Neural cell (in vitro differentiated cells): ENCODE measurements at regions not wholly inside any gene's neighbourhood (a gene's known extent, or its start where the extent isn't known, plus 50 kb on each side); places are given as distances from the start of the nearest gene placed in this dataset.

ENCODE experiments used
- H2AFZ ChIP-seq: fragments of 200-600, 300-800 bp; sonication (generic), shearing (Covaris generic); 2 replicates; pipeline ENCODE4 v1.6.0; 2014; ENCODE audit warnings: low read depth, mild to moderate bottlenecking, antibody characterized with exemption, low read length, moderate library complexity
- H3F3A ChIP-seq: fragments of 200-600 bp; shearing (Covaris generic); 2 replicates; pipeline ENCODE4 v1.6.1; 2016; ENCODE audit warnings: mild to moderate bottlenecking, moderate library complexity, mixed read lengths, antibody characterized with exemption, low read length; ENCODE audit not compliant: insufficient read depth, poor library complexity, severe bottlenecking
- H3K27ac ChIP-seq: fragments of 200-600, 300-800 bp; sonication (generic), shearing (Covaris generic); 2 replicates; pipeline ENCODE4 v1.5.1; 2014; ENCODE audit warnings: mild to moderate bottlenecking, low read length, moderate library complexity
- H3K27me3 ChIP-seq: fragments of 300-800, 200-600 bp; sonication (generic), shearing (Covaris generic); 2 replicates; pipeline ENCODE4 v1.6.0; 2014; ENCODE audit warnings: mild to moderate bottlenecking, low read depth, low read length, moderate library complexity; ENCODE audit not compliant: insufficient read depth
- H3K36me3 ChIP-seq: fragments of 300-800, 200-600 bp; sonication (generic), shearing (Covaris generic); 2 replicates; pipeline ENCODE4 v1.5.1; 2014; ENCODE audit warnings: mild to moderate bottlenecking, antibody characterized with exemption, low read length, moderate library complexity; ENCODE audit not compliant: insufficient read depth
- H3K4me2 ChIP-seq: fragments of 300-800, 200-600 bp; sonication (generic), shearing (Covaris generic); 2 replicates; pipeline ENCODE4 v1.6.0; 2014; ENCODE audit warnings: mild to moderate bottlenecking, low read length
- H3K4me3 ChIP-seq: fragments of 300-800, 200-600 bp; sonication (generic), shearing (Covaris generic); 2 replicates; pipeline ENCODE4 v1.5.1; 2014; ENCODE audit warnings: mild to moderate bottlenecking, low read length, moderate library complexity
- H3K79me2 ChIP-seq: fragments of 200-600 bp; shearing (Covaris generic); replicated peaks from 2 replicates; pipeline ENCODE4 v1.6.0; 2014; ENCODE audit warnings: mild to moderate bottlenecking, low read length, moderate library complexity; ENCODE audit not compliant: insufficient read depth
- H3K9ac ChIP-seq: fragments of 300-800, 200-600 bp; sonication (generic), shearing (Covaris generic); 2 replicates; pipeline ENCODE4 v1.6.1; 2016; ENCODE audit warnings: mild to moderate bottlenecking, low read length, mixed read lengths
- H3K9me2 ChIP-seq: fragments of 200-600 bp; shearing (Covaris generic); 2 replicates; pipeline ENCODE4 v1.6.1; 2016; ENCODE audit warnings: mild to moderate bottlenecking, low read length, mixed read lengths; ENCODE audit not compliant: insufficient read depth
- H3K9me3 ChIP-seq: fragments of 200-600, 300-800 bp; sonication (generic), shearing (Covaris generic); 2 replicates; pipeline ENCODE4 v1.6.1; 2016; ENCODE audit warnings: mild to moderate bottlenecking, mixed run types, low read length, moderate library complexity, mixed read lengths
- H4K20me1 ChIP-seq: fragments of 200-600 bp; shearing (Covaris generic); 2 replicates; pipeline ENCODE4 v1.6.1; 2016; ENCODE audit warnings: mild to moderate bottlenecking, mixed run types; ENCODE audit not compliant: insufficient read depth
- CTCF ChIP-seq: fragments of 450-650 bp; IDR thresholded peaks from 2 replicates; pipeline ENCODE4 v1.5.1; 2014; ENCODE audit warnings: antibody characterized with exemption, mild to moderate bottlenecking, moderate library complexity; ENCODE audit not compliant: poor library complexity, severe bottlenecking
- EP300 ChIP-seq: fragments of 450-650 bp; conservative IDR thresholded peaks from 2 replicates; pipeline ENCODE4 v1.6.1; 2014; ENCODE audit warnings: antibody characterized with exemption, mild to moderate bottlenecking, moderate library complexity; ENCODE audit not compliant: poor library complexity, severe bottlenecking
- EZH2 ChIP-seq: fragments of 200-600, 300-800 bp; shearing (Covaris generic), sonication (generic); IDR thresholded peaks from 2 replicates; pipeline ENCODE4 v1.6.1; 2014; ENCODE audit warnings: antibody characterized with exemption, low read length, borderline replicate concordance, mild to moderate bottlenecking; ENCODE audit not compliant: insufficient read depth, poor library complexity, severe bottlenecking
- MXI1 ChIP-seq: fragments of 450-650 bp; conservative IDR thresholded peaks from 2 replicates; pipeline ENCODE4 v1.6.1; 2014; ENCODE audit warnings: antibody characterized with exemption, mild to moderate bottlenecking; ENCODE audit not compliant: poor library complexity, severe bottlenecking
- POLR2AphosphoS5 ChIP-seq: IDR thresholded peaks from 2 replicates; pipeline ENCODE4 v1.6.1; 2012
- RAD21 ChIP-seq: fragments of 450-650 bp; conservative IDR thresholded peaks from 2 replicates; pipeline ENCODE4 v1.6.1; 2014; ENCODE audit warnings: antibody characterized with exemption, mild to moderate bottlenecking, moderate library complexity
- REST ChIP-seq: IDR thresholded peaks from 2 replicates; pipeline ENCODE4 v1.6.1; 2012; ENCODE audit warnings: borderline replicate concordance
- SMC3 ChIP-seq: fragments of 450-650 bp; conservative IDR thresholded peaks from 2 replicates; pipeline ENCODE4 v1.6.1; 2014; ENCODE audit warnings: antibody characterized with exemption, mild to moderate bottlenecking, moderate library complexity; ENCODE audit not compliant: poor library complexity
- TAF1 ChIP-seq: IDR thresholded peaks from 2 replicates; pipeline ENCODE4 v1.6.1; 2012; ENCODE audit warnings: low read depth

- no peaks in the 10 kb centered on the region for H3K36me3 ChIP-seq
- no peaks in the 10 kb centered on the region for H3F3A ChIP-seq
- TF ChIP-seq REST (no peak), RAD21 (no peak), EZH2 (no peak), TAF1 (no peak), MXI1 (no peak), EP300 (no peak), SMC3 (no peak), POLR2AphosphoS5 (no peak), CTCF (no peak)
- H3K9me3 ChIP-seq: no peaks in the 10 kb centered on the region
- no peak overlapping the region for H3K4me2 ChIP-seq
- no peak overlapping the region for H3K4me3 ChIP-seq
- no peak overlapping the region for H2AFZ ChIP-seq
- H3K27me3 ChIP-seq: no peaks in the 10 kb centered on the region
- no peaks in the 10 kb centered on the region for H3K9me2 ChIP-seq
- no peaks in the 10 kb centered on the region for H4K20me1 ChIP-seq
- no peak overlapping the region for H3K9ac ChIP-seq
- H3K27ac ChIP-seq: no peak overlapping the region
- H3K79me2 ChIP-seq: no peaks in the 10 kb centered on the region
Observed at GRCh38 chr3:124532071-124532470, 198.2 kb upstream of the UMPS start.

GRCh38 chr3:124535306-124535705 lies 194.9 kb upstream of the UMPS start:
- H3K9me2 ChIP-seq: no peaks in the 10 kb centered on the region
- H4K20me1 ChIP-seq: no peaks in the 10 kb centered on the region
- no peaks in the 10 kb centered on the region for H3K79me2 ChIP-seq
- no peak overlapping the region for H2AFZ ChIP-seq
- no peak overlapping the region for H3K27ac ChIP-seq
- no peak for TF ChIP-seq CTCF
- no peak for TF ChIP-seq RAD21
- H3K9me3 ChIP-seq: no peaks in the 10 kb centered on the region
- no peak overlapping the region for H3K9ac ChIP-seq
- H3F3A ChIP-seq: no peaks in the 10 kb centered on the region
- H3K4me2 ChIP-seq: no peak overlapping the region
- no peaks in the 10 kb centered on the region for H3K27me3 ChIP-seq
- H3K4me3 ChIP-seq: no peak overlapping the region
- H3K36me3 ChIP-seq: no peaks in the 10 kb centered on the region
